ENCODE measurements at regions not wholly inside any gene's neighbourhood (a gene's known extent, or its start where the extent isn't known, plus 50 kb on each side); places are given as distances from the start of the nearest gene placed in this dataset.

- DNase-seq, result no peak
- H3K27ac ChIP-seq (ENCODE audit: low read depth in 2 of 2, low read length in 2 of 2), result no peak overlapping the region
- no peaks in the 10 kb centered on the region for H3K36me3 ChIP-seq (ENCODE audit: control insufficient read depth in 2 of 3, insufficient read depth in 3 of 3, low read length in 3 of 3)
- H3K9me3 ChIP-seq (ENCODE audit: control insufficient read depth in 2 of 3, insufficient read depth in 1 of 3, low read length in 3 of 3), result peaks cover 0 to 4% (median 0%) of the 10 kb centered on the region in 3 donors
- no peaks in the 10 kb centered on the region for H3K27me3 ChIP-seq (ENCODE audit: control insufficient read depth, insufficient read depth, low read length)
- FAIRE-seq, result no peak
- no peak overlapping the region for H3K4me3 ChIP-seq (ENCODE audit: low read length in 3 of 3)
- no peak for TF ChIP-seq CTCF (IDR thresholded peaks at IDR 0.05; ENCODE audit: borderline replicate concordance, extremely low read depth, insufficient read depth)
- H3K9ac ChIP-seq (ENCODE audit: low read length in 3 of 3), result no peak overlapping the region
- H3K4me1 ChIP-seq (ENCODE audit: control insufficient read depth in 2 of 3, insufficient read depth in 2 of 3, low read depth in 1 of 3, low read length in 3 of 3), result no peaks in the 10 kb centered on the region
- intact Hi-C loops (cut with DNase I), result no loop called here
Measured at GRCh38 chr4:97479388-97479787, 663.9 kb downstream of the STPG2 start.

DNA sequence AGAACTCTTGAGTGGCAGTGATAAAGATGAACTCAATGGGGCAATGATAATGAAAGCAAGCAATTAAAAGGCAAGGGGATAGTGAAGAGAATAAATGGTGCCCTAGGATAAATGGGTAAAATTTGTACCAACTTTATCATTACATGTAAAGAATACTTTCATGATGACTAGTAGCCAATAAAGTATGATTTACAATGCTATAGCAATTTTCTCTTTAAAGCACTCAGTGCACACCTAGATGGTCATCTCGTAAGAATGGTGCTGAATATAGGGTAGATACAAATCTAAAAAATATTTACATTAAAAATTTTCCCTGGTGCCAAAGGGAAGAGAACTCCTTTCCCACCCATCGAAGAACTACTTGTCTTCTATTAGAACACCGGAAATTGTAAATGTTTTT, 651.4 kb downstream of the STPG2 start:
- no peak for FAIRE-seq
- intact Hi-C loops (cut with DNase I), result no loop called here

DNA sequence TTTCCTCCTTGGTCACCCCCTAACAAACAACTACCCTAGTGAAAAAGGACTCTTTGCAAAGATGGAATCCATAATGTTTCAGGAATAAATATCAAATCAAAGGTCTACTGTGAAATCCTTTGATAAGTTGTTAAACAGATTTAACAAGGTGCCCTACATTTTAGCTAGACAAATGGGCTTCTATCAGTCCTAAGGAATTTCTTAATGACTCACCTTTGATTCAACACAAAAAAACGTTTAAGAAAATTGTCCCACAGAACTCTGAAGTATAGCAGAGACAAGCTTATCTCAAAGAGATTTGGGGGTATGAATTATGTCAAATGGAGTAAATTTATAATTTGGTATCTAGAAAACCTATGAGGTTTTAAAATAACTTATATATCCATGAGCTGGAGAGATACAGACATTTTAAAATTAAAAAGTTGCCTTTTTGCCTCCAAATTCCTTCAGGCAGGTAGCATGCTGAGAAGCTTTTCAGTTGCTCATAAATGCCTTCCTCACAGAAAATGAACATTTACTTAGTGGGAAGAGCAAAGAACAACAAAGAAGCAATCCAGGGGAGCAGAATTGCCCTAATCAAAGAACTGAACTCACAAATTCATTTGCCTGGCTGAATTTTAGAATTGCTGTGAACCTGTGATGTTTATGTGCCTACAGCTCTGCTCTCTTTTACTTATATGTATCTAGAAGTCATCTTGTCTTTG, 649.3 kb downstream of the STPG2 start:
- H3K9ac ChIP-seq (ENCODE audit: low read length in 3 of 3), result no peak overlapping the region
- H3K36me3 ChIP-seq (ENCODE audit: control insufficient read depth in 2 of 3, insufficient read depth in 3 of 3, low read length in 3 of 3), result no peaks in the 10 kb centered on the region
- no peak for TF ChIP-seq CTCF (IDR thresholded peaks at IDR 0.05; ENCODE audit: borderline replicate concordance, extremely low read depth, insufficient read depth)
- H3K9me3 ChIP-seq (ENCODE audit: control insufficient read depth in 2 of 3, insufficient read depth in 1 of 3, low read length in 3 of 3), result no peaks in the 10 kb centered on the region
- H3K27me3 ChIP-seq (ENCODE audit: control insufficient read depth, insufficient read depth, low read length), result no peaks in the 10 kb centered on the region
- intact Hi-C loops (cut with DNase I), result no loop called here
- no peak for FAIRE-seq
- H3K27ac ChIP-seq (ENCODE audit: low read depth in 2 of 2, low read length in 2 of 2), result no peak overlapping the region
- H3K4me1 ChIP-seq (ENCODE audit: control insufficient read depth in 2 of 3, insufficient read depth in 2 of 3, low read depth in 1 of 3, low read length in 3 of 3), result no peaks in the 10 kb centered on the region
- no peak for DNase-seq
- no peak overlapping the region for H3K4me3 ChIP-seq (ENCODE audit: low read length in 3 of 3)

More for the DNA sequence above, 651.4 kb downstream of the STPG2 start:
- TF ChIP-seq CTCF (IDR thresholded peaks at IDR 0.05; ENCODE audit: borderline replicate concordance, extremely low read depth, insufficient read depth), result no peak
- Histone ChIP-seq H3K9ac (ENCODE audit: low read length in 3 of 3) (no peak overlapping the region), H3K9me3 (ENCODE audit: control insufficient read depth in 2 of 3, insufficient read depth in 1 of 3, low read length in 3 of 3) (no peaks in the 10 kb centered on the region), H3K4me3 (ENCODE audit: low read length in 3 of 3) (no peak overlapping the region), H3K27ac (ENCODE audit: low read depth in 2 of 2, low read length in 2 of 2) (no peak overlapping the region), H3K27me3 (ENCODE audit: control insufficient read depth, insufficient read depth, low read length) (no peaks in the 10 kb centered on the region), H3K4me1 (ENCODE audit: control insufficient read depth in 2 of 3, insufficient read depth in 2 of 3, low read depth in 1 of 3, low read length in 3 of 3) (no peaks in the 10 kb centered on the region), H3K36me3 (ENCODE audit: control insufficient read depth in 2 of 3, insufficient read depth in 3 of 3, low read length in 3 of 3) (no peaks in the 10 kb centered on the region)
- no peak for DNase-seq

Measured in kidney (tissue), 13 donors.